ENCODE measurements at regions not wholly inside any gene's neighbourhood (a gene's known extent, or its start where the extent isn't known, plus 50 kb on each side); places are given as distances from the start of the nearest gene placed in this dataset.

DNA sequence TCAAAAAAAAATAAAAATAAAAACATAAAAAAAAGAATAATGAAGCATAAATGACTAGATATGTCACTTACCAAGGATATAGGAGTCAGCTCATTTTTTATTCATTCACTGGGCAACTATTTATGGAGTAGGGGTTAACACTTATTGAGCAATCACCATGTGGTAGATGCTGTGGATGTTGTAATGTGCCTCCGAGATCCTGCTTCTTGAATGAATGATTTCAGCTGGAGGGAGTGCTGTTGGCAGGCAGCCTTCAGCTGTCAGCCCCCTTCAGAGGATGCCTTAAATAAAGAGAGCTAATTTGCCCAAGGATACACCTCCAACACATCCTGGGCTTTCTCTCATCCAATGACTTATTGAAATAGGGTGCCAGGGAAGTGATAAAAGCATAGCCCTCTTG lies 229.5 kb upstream of the DTNBP1 start:
- no peak overlapping the region for H3K27ac ChIP-seq (ENCODE audit: extremely low read depth, low read depth, low read length)
- ChIA-PET CTCF (interaction anchor here (0.6 to 1.6 kb wide), 3 partner anchors 12 to 864 kb away, joined by 4 to 5 read pairs (median 4); no protein-coding TSS in a partner anchor), POLR2A (interaction anchor here (0.6 kb wide), 1 partner anchor 246 kb away, joined by 3 read pairs; no protein-coding TSS in a partner anchor)

GRCh38 chr6:15888798-15889772 lies 226.3 kb upstream of the DTNBP1 start:
- Histone ChIP-seq H3K9me3 (ENCODE audit: control insufficient read depth, insufficient read depth, low read depth, low read length) (no peaks in the 10 kb centered on the region), H3K27ac (ENCODE audit: extremely low read depth, low read depth, low read length) (no peak overlapping the region), H3K4me3 (ENCODE audit: low read depth, low read length) (no peak overlapping the region), H3K36me3 (ENCODE audit: control insufficient read depth in 2 of 2, insufficient read depth in 1 of 2, low read length in 2 of 2) (no peaks in the 10 kb centered on the region), H3K4me1 (ENCODE audit: control insufficient read depth, insufficient read depth, low read length) (no peaks in the 10 kb centered on the region)
- POLR2A ChIA-PET = no interaction called here
- TF ChIP-seq, protein P1, sequence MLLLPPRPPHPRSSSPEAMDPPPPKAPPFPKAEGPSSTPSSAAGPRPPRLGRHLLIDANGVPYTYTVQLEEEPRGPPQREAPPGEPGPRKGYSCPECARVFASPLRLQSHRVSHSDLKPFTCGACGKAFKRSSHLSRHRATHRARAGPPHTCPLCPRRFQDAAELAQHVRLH (tag by site-specific recombination; IDR thresholded peaks at IDR 0.05) = no peak
- TF ChIP-seq ZBTB8A (tag by site-specific recombination; IDR thresholded peaks at IDR 0.05) (no peak), ZNF2 (tag by site-specific recombination; IDR thresholded peaks at IDR 0.05) (no peak), ZNF146 (tag by site-specific recombination; IDR thresholded peaks at IDR 0.05) (no peak), BCL6B (tag by site-specific recombination; IDR thresholded peaks at IDR 0.05) (no peak), ZNF121 (tag by site-specific recombination; IDR thresholded peaks at IDR 0.05) (no peak), HOXA7 (CRISPR knock-in tag; IDR thresholded peaks at IDR 0.05; ENCODE audit: borderline replicate concordance) (no peak), YY2 (tag by site-specific recombination; IDR thresholded peaks at IDR 0.05) (no peak), ZNF585B (tag by site-specific recombination; IDR thresholded peaks at IDR 0.05) (no peak), ZNF114 (tag by site-specific recombination; IDR thresholded peaks at IDR 0.05) (no peak), ZNF791 (tag by site-specific recombination; IDR thresholded peaks at IDR 0.05) (no peak)
- TF ChIP-seq, protein P2, sequence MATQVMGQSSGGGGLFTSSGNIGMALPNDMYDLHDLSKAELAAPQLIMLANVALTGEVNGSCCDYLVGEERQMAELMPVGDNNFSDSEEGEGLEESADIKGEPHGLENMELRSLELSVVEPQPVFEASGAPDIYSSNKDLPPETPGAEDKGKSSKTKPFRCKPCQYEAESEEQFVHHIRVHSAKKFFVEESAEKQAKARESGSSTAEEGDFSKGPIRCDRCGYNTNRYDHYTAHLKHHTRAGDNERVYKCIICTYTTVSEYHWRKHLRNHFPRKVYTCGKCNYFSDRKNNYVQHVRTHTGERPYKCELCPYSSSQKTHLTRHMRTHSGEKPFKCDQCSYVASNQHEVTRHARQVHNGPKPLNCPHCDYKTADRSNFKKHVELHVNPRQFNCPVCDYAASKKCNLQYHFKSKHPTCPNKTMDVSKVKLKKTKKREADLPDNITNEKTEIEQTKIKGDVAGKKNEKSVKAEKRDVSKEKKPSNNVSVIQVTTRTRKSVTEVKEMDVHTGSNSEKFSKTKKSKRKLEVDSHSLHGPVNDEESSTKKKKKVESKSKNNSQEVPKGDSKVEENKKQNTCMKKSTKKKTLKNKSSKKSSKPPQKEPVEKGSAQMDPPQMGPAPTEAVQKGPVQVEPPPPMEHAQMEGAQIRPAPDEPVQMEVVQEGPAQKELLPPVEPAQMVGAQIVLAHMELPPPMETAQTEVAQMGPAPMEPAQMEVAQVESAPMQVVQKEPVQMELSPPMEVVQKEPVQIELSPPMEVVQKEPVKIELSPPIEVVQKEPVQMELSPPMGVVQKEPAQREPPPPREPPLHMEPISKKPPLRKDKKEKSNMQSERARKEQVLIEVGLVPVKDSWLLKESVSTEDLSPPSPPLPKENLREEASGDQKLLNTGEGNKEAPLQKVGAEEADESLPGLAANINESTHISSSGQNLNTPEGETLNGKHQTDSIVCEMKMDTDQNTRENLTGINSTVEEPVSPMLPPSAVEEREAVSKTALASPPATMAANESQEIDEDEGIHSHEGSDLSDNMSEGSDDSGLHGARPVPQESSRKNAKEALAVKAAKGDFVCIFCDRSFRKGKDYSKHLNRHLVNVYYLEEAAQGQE (tag by site-specific recombination; IDR thresholded peaks at IDR 0.05) = no peak
- TF ChIP-seq, protein P3, sequence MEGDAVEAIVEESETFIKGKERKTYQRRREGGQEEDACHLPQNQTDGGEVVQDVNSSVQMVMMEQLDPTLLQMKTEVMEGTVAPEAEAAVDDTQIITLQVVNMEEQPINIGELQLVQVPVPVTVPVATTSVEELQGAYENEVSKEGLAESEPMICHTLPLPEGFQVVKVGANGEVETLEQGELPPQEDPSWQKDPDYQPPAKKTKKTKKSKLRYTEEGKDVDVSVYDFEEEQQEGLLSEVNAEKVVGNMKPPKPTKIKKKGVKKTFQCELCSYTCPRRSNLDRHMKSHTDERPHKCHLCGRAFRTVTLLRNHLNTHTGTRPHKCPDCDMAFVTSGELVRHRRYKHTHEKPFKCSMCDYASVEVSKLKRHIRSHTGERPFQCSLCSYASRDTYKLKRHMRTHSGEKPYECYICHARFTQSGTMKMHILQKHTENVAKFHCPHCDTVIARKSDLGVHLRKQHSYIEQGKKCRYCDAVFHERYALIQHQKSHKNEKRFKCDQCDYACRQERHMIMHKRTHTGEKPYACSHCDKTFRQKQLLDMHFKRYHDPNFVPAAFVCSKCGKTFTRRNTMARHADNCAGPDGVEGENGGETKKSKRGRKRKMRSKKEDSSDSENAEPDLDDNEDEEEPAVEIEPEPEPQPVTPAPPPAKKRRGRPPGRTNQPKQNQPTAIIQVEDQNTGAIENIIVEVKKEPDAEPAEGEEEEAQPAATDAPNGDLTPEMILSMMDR (tag by site-specific recombination; IDR thresholded peaks at IDR 0.05) = no peak
- CTCF ChIA-PET = interaction anchor here (0.6 kb wide), 1 partner anchor 9 kb away, joined by 5 read pairs; no protein-coding TSS in a partner anchor

More for the DNA sequence above, 229.5 kb upstream of the DTNBP1 start:
- TF ChIP-seq ZNF585B (tag by site-specific recombination; IDR thresholded peaks at IDR 0.05) = no peak
- TF ChIP-seq ZNF16 (tag by site-specific recombination; IDR thresholded peaks at IDR 0.05; ENCODE audit: low read depth) = no peak
- no peak for TF ChIP-seq ZXDB (tag by site-specific recombination; IDR thresholded peaks at IDR 0.05)
- no peak for TF ChIP-seq ZFHX2 (tag by site-specific recombination; conservative IDR thresholded peaks at IDR 0.05)
- no peak for TF ChIP-seq ZNF560 (tag by site-specific recombination; IDR thresholded peaks at IDR 0.05; ENCODE audit: borderline replicate concordance)
- no peak for TF ChIP-seq ZNF544 (tag by site-specific recombination; IDR thresholded peaks at IDR 0.05)
- TF ChIP-seq ZEB2 (tag by site-specific recombination; IDR thresholded peaks at IDR 0.05) = no peak
- TF ChIP-seq, protein P4, sequence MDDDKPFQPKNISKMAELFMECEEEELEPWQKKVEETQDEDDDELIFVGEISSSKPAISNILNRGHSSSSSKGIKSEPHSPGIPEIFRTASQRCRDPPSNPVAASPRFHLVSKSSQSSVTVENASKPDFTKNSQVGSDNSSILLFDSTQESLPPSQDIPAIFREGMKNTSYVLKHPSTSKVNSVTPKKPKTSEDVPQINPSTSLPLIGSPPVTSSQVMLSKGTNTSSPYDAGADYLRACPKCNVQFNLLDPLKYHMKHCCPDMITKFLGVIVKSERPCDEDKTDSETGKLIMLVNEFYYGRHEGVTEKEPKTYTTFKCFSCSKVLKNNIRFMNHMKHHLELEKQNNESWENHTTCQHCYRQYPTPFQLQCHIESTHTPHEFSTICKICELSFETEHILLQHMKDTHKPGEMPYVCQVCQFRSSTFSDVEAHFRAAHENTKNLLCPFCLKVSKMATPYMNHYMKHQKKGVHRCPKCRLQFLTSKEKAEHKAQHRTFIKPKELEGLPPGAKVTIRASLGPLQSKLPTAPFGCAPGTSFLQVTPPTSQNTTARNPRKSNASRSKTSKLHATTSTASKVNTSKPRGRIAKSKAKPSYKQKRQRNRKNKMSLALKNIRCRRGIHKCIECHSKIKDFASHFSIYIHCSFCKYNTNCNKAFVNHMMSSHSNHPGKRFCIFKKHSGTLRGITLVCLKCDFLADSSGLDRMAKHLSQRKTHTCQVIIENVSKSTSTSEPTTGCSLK (tag by site-specific recombination; IDR thresholded peaks at IDR 0.05) = no peak
- no peak for TF ChIP-seq YY2 (tag by site-specific recombination; IDR thresholded peaks at IDR 0.05)
- Histone ChIP-seq H3K4me1 (ENCODE audit: control insufficient read depth, insufficient read depth, low read length) (no peaks in the 10 kb centered on the region; the same call in 1 of the 2 replicates), H3K4me3 (ENCODE audit: low read depth, low read length) (no peak overlapping the region), H3K36me3 (ENCODE audit: control insufficient read depth in 2 of 2, insufficient read depth in 1 of 2, low read length in 2 of 2) (no peaks in the 10 kb centered on the region), H3K9me3 (ENCODE audit: control insufficient read depth, insufficient read depth, low read depth, low read length) (no peaks in the 10 kb centered on the region)
